CMK (cell line): ENCODE measurements at regions not wholly inside any gene's neighbourhood (a gene's known extent, or its start where the extent isn't known, plus 50 kb on each side); places are given as distances from the start of the nearest gene placed in this dataset.
"Not testable (repeated sequence)": the region's sequence is repeated elsewhere in the genome, so short reads cannot be mapped to it uniquely, and the experiment has no call there.

ENCODE experiments used
- DNase-seq: peaks from one replicate; pipeline ENCODE4 v3.0.0-alpha.2; 2010; ENCODE audit warnings: low read depth

GRCh38 chr1:245061808-245062207 is 93.0 kb upstream of the KIF26B start:
- DNase-seq = not testable (repeated sequence)

GRCh38 chr1:245060684-245061374 is 94.0 kb upstream of the KIF26B start:
- DNase-seq = no peak

DNA sequence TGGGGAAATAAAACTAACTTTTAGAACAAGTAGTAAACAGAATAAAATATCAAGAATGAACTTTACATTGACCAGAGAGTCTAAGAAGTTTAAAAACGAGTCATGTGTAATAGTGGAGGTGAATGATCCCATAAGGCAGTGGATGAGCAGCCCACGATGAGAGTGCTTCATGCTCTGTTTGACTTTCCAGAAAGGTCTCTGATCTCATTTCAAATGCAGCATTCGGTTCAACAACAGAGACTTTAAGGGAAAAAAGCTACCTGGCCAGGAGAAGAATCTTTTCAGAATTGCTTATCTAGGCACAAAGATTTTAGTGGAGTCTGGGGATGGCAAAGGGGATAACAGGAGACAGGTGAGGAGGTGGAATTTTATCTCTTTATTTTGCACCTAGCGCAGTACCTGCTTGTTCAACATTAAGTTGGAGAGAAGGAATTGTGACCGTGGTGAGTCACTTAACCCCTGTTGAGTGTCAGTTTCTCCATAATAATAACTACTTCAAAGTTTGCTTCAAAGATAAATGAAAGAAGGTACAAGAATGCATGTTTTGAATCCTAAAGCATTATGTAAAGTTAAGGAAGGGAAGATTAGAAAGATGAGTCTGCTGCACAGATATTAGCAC is 94.9 kb upstream of the KIF26B start:
- DNase-seq = no peak

DNA sequence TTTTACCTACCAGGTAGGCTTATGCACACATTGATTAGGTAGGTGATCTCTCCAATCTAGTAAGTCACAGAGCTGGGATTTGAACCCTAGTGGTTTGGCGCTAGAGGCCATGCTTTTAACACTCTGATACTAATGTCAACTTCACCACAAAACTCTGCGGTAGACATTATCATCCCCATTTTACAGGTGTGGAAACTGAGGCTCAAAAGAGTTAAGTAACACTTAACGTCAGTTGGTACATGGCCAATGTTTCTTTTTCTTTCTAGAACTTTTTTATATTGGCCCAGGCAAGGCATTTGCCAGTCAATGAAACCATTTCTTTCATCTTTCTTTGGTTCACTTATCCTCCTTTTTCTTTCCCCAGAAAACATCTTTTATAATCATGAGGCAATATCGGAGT is 95.9 kb upstream of the KIF26B start:
- no peak for DNase-seq

GRCh38 chr1:245058436-245058835 is 96.3 kb upstream of the KIF26B start:
- no peak for DNase-seq

- no peak for DNase-seq
Measured at GRCh38 chr1:245056913-245057312, 97.9 kb upstream of the KIF26B start.

DNA sequence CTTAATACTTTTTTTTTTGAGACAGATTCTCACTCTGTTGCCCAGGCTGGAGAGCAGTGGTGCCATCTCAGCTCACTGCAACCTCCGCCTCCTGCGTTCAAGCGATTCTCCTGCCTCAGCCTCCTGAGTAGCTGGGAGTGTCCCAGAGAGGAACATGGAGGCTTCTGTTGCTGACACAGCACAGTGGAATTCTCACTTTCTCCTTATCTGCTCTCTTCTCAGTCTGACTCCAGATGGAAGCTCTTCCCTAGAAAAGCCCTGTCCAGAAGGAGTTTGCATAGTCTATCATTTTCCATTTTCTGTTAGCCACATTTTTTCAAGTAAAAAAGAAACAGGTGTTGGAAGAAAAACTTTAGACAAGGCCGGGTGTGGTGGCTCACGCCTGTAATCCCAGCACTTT is 98.5 kb upstream of the KIF26B start:
- DNase-seq = not testable (repeated sequence)

DNA sequence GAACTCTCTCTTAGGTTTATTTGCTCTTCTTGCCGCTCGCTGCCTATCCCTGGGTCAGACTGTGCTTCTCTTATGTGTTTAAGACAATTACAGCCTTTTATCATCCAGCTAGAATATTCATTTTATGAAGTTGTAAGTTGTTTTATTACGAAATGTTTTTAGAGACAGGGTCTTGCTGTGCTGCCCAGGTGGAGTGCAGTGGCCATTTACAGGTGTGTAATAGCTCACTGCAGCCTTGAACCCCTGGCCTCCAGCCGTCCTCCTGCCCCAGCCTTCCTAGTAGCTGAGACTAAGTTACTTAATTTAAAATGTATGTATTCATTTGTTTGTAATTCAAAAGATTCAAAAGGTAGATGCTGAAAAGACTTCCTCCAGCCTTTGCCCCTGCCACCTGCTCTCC is 99.0 kb upstream of the KIF26B start:
- DNase-seq = no peak

DNA sequence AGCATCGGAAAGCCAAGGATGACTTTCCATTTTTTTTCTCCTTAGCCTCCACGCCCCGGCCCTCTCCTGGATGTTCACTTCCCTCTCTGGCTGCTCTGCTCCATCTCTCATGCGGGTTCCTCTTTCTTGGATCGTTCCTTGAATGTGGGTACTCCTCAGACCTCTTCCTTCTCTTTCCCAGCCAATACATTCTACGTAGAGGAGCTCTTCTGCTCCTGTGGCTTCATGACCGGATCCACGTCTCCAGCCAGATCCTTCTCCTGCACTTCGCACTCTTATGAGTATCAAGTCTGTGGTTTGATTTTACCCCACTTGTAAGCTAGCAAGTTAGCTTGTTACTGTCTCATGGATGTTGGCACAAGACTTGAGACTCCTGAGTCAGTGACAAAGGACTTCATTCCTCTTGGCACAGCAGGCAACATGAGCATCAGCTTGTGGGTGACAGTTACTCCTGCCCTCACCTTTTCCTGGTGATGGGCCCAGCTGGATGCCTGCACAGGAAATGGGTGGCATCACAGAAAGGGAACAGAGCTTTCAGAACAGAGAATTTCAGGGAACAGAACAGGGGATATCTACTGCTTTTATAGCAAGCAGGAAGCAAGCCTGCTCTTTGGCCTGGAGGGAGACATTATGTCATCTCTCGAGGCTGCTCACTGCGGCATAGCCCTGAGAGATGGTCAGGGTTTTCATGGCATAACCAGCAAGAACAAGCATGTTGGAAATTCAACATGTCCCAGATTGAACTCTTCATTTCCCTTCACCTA is 100.1 kb upstream of the KIF26B start:
- DNase-seq = no peak

- DNase-seq = no peak
Measured at GRCh38 chr1:245054105-245054504, 100.7 kb upstream of the KIF26B start.

DNA sequence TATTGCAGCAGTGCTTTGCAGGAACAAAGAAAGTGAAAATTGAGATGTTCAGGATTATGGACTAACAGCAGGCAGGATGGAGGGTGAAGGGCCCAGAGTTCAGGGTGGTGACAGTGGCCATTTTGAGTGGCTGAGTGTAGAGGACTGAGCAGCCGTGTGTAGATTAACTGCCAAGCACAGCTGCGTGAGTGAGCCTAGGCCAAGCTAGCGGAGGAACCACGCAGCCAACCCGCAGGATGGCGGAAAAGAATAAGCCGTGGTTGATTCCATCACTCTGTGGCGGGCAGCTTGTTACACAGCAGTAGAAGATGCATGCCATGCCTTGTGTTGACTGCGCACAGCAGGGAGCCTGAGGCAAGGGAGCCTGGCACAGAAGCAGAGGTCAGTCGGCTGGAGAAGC is 102.5 kb upstream of the KIF26B start:
- DNase-seq = no peak

DNA sequence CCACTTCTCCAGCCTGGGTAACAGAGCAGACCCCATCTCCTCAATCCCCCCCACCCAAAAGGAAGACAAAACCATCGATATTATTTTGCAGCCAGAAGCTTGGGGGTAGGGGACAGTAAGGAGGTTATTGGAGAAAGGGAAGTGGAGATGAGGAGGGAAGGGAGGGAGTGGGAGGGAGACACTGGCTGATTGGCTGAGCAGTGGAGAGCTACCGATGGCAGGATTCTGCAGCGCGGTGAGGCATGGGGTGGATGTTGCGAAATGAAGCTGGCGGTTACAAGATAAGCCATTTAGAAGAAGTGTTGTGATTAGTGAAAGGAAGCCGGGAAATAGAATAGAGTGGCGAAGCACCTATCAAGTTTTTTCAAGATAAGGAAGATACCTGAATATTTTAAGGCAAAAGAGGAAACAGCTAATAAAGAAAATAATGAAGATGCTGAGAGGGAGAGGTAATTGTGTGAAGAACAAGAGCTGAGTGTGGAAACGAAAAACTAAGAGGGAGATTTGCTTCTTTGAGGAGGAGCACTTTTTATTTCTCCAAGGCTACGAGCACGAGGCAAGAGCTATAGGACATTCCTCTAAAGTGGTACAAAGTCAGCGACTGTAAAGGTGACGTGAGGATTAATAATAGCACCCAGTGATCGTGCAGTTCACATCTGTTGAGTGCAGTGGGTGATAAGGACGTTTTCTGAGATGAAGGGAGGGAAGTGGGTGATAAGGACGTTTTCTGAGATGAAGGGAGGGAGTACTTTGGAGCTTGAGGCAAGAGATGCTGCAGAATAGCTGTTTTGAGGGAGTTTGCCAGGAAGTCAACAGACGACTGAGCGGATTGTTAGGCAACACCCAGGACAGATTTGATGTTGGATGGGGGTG is 103.2 kb upstream of the KIF26B start:
- DNase-seq = peak; percentile 72

DNA sequence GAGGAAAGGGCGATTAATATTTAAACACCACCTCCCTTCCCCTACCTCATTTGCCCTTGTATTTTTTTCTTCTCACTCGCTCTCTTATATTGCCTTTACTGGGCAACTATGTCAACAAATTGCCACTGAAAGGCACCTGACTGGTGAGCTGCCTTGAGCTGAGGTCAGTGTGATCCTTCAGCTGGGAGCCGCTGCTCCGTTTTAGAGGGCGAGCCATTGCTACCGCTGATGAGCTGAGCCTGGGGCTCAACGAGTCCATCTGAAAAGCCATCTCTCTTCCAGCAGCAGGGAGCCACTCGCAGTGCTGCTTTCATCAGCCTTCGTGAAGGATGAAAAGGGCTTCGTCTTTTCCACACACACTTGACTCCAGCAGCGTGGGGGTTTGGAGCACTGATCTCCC is 108.0 kb upstream of the KIF26B start:
- no peak for DNase-seq

- DNase-seq = no peak
Measured at GRCh38 chr1:245046315-245046714, 108.5 kb upstream of the KIF26B start.

DNA sequence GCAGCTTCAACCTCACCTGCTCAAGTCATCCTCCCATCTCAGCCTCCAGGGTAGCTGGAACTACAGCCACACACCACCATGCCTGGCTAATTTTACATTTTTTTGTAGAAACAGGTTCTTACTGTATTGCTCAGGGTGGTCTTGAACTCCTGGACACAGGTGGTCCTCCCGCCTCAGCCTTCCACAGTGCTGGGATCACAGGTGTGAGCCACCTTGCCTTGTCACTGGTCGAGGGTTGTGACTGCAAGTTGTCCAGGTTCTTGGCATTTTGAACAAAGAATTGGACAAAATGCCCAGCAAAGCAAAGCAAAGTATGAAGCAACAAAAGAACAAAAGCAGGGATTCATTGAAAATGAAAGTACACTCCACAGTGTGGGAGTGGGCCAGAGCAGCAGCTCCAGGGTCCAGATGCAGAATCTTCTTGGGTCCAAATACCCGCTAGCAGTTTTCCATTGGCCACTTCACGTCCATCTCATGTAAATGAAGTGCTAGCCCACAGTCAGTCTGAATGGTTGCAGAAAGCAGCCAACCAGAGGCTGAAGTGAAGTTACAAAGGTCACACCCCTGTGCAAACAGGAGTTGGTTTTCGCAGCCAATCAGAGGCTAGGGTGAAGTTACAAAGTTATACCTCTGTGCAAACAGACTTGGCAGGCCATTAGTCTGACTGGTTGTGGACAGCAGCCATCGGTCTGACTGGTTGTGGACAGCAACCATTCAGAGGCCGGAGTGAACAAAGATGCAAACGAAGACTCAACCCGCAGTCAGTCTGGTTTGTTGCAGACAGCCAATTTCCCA is 109.5 kb upstream of the KIF26B start:
- DNase-seq = no peak

GRCh38 chr1:245043611-245043940 is 111.2 kb upstream of the KIF26B start:
- DNase-seq = no peak

- DNase-seq = no peak
Measured at GRCh38 chr1:245041058-245041698, 113.6 kb upstream of the KIF26B start.

GRCh38 chr1:245039196-245039595 is 115.6 kb upstream of the KIF26B start:
- DNase-seq = no peak

DNA sequence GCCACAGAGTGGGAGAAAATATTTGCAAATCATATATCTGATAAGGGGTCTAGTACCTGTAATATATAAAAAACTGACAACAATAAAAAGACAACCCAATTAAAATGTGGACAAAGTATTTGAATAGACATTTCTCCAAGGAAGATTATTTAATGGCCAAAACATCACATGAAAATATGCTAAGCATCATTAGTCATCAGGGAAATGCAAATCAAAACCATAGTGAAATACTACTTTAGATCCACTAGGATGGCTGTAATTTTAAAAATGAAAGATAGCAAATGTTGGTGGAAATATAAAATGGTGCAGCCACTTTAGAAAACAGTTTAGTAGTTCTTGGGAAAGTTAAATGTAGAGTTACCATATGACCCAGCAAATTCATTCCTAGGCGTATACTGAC is 118.7 kb upstream of the KIF26B start:
- DNase-seq = no peak

DNA sequence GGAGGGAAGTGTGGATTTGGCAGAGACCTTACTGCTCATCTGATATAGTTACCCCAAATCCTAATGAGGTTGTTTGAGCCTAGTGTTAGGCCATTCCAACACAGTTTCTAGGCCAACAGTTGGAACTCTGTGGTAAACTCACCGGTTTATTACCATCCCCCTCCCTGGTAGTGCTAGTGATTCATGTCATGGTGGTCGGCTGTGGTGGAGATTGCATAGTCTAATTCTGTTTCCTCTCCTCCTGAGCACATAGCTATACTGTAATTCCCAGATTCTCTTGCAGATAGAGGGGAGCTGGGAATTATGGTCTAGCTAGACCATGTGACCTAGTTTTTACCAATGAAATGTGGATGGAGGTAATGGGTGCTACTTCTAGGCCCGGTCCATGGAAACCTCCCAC is 123.7 kb upstream of the KIF26B start:
- DNase-seq = no peak

GRCh38 chr1:245026247-245026646 is 128.5 kb upstream of the KIF26B start:
- no peak for DNase-seq
